Vagina (tissue), 2 donors: ENCODE measurements at regions not wholly inside any gene's neighbourhood (a gene's known extent, or its start where the extent isn't known, plus 50 kb on each side); places are given as distances from the start of the nearest gene placed in this dataset.

Experiments
- DNase-seq, 2 donors: peaks; one replicate each; pipeline ENCODE4 v3.0.0-alpha.2; 2017; ENCODE audit errors: extremely low spot score in 2 of 2
- H3K27ac ChIP-seq: fragments of 200-600 bp; sonication (generic); one replicate; pipeline ENCODE4 v1.5.1; 2019
- H3K27me3 ChIP-seq: fragments of 200-600 bp; sonication (generic); one replicate; pipeline ENCODE4 v1.5.1; 2019
- H3K36me3 ChIP-seq, 2 donors: fragments of 200-600 bp; sonication (generic); one replicate each; pipeline ENCODE4 v1.5.1; 2017 to 2019
- H3K4me1 ChIP-seq: fragments of 200-600 bp; sonication (generic); one replicate; pipeline ENCODE4 v1.5.1; 2019
- H3K4me3 ChIP-seq, 2 donors: fragments of 200-600 bp; sonication (generic); 1 replicate in 1 of 2; 2 replicates in 1 of 2; pipeline ENCODE4 v1.5.1; 2016 to 2019
- H3K9me3 ChIP-seq: fragments of 200-600 bp; sonication (generic); one replicate; pipeline ENCODE4 v1.5.1; 2019
- CTCF ChIP-seq, 3 experiments: fragments of 450-650 bp in 2 of 3; fragments of 200-600 bp in 1 of 3; sonication (generic) in 1 of 3; IDR thresholded peaks; one replicate each; pipeline ENCODE4 v1.5.1; 2017 to 2019; ENCODE audit warnings: antibody characterized with exemption in 3 of 3, mild to moderate bottlenecking in 2 of 3, moderate library complexity in 2 of 3
- POLR2A ChIP-seq, 2 donors: fragments of 450-650 bp; IDR thresholded peaks; one replicate each; pipeline ENCODE4 v1.6.1; 2017; ENCODE audit warnings: antibody characterized with exemption in 2 of 2, mild to moderate bottlenecking in 2 of 2, moderate library complexity in 2 of 2
- POLR2AphosphoS5 ChIP-seq, 2 donors: sonication (generic); formaldehyde crosslinking; IDR thresholded peaks; one replicate each; pipeline ENCODE4 v1.9.0; 2017; ENCODE audit warnings: antibody characterized with exemption in 2 of 2, mild to moderate bottlenecking in 2 of 2, low read depth in 1 of 2; ENCODE audit not compliant: insufficient read depth in 1 of 2
- intact Hi-C: fragments of 100-400 bp; cut with DNase I; formaldehyde crosslinking; loops from one replicate; pipeline ENCODE4 v1.15.1; 2023

- H3K9me3 ChIP-seq, result no peaks in the 10 kb centered on the region
- H3K27ac ChIP-seq, result no peak overlapping the region
- no peaks in the 10 kb centered on the region for H3K27me3 ChIP-seq
- DNase-seq, result no peak
- H3K36me3 ChIP-seq, result no peaks in the 10 kb centered on the region
- H3K4me1 ChIP-seq, result no peaks in the 10 kb centered on the region
- no peak overlapping the region for H3K4me3 ChIP-seq
- intact Hi-C loops, result no loop called here
- no peak for TF ChIP-seq POLR2AphosphoS5 (IDR thresholded peaks at IDR 0.05; ENCODE audit: insufficient read depth in 1 of 2, low read depth in 1 of 2)
- TF ChIP-seq POLR2A (IDR thresholded peaks at IDR 0.05), result no peak
- no peak for TF ChIP-seq CTCF (IDR thresholded peaks at IDR 0.05)
These were observed 279.9 kb downstream of the SLITRK6 start for GRCh38 chr13:85519363-85519762.

GRCh38 chr13:85512421-85512820, 286.8 kb downstream of the SLITRK6 start:
- Histone ChIP-seq H3K27me3 (no peaks in the 10 kb centered on the region), H3K36me3 (no peaks in the 10 kb centered on the region), H3K4me3 (no peak overlapping the region), H3K9me3 (no peaks in the 10 kb centered on the region), H3K27ac (no peak overlapping the region), H3K4me1 (no peaks in the 10 kb centered on the region)
- DNase-seq, result no peak
- no peak for TF ChIP-seq POLR2AphosphoS5 (IDR thresholded peaks at IDR 0.05; ENCODE audit: insufficient read depth in 1 of 2, low read depth in 1 of 2)
- TF ChIP-seq CTCF (IDR thresholded peaks at IDR 0.05), result no peak
- intact Hi-C loops, result no loop called here

- no peaks in the 10 kb centered on the region for H3K27me3 ChIP-seq
- no peak for DNase-seq
- no peak for TF ChIP-seq POLR2AphosphoS5 (IDR thresholded peaks at IDR 0.05; ENCODE audit: insufficient read depth in 1 of 2, low read depth in 1 of 2)
- H3K27ac ChIP-seq, result no peak overlapping the region
- H3K36me3 ChIP-seq, result no peaks in the 10 kb centered on the region
- intact Hi-C loops, result no loop called here
- no peaks in the 10 kb centered on the region for H3K9me3 ChIP-seq
- H3K4me1 ChIP-seq, result no peaks in the 10 kb centered on the region
- no peak overlapping the region for H3K4me3 ChIP-seq
These were observed 289.7 kb downstream of the SLITRK6 start for GRCh38 chr13:85509512-85509911.

- Histone ChIP-seq H3K27me3 (no peaks in the 10 kb centered on the region), H3K36me3 (no peaks in the 10 kb centered on the region), H3K27ac (no peak overlapping the region), H3K4me1 (no peaks in the 10 kb centered on the region), H3K9me3 (no peaks in the 10 kb centered on the region), H3K4me3 (no peak overlapping the region)
- DNase-seq, result no peak
- no peak for TF ChIP-seq CTCF (IDR thresholded peaks at IDR 0.05)
- no peak for TF ChIP-seq POLR2AphosphoS5 (IDR thresholded peaks at IDR 0.05; ENCODE audit: insufficient read depth in 1 of 2, low read depth in 1 of 2)
- TF ChIP-seq POLR2A (IDR thresholded peaks at IDR 0.05), result no peak
- intact Hi-C loops, result no loop called here
These were observed 290.4 kb downstream of the SLITRK6 start for GRCh38 chr13:85508683-85509329.

- no peak overlapping the region for H3K4me3 ChIP-seq
- intact Hi-C loops, result no loop called here
- no peaks in the 10 kb centered on the region for H3K27me3 ChIP-seq
- no peaks in the 10 kb centered on the region for H3K4me1 ChIP-seq
- H3K36me3 ChIP-seq, result no peaks in the 10 kb centered on the region
- H3K9me3 ChIP-seq, result no peaks in the 10 kb centered on the region
- no peak for TF ChIP-seq POLR2AphosphoS5 (IDR thresholded peaks at IDR 0.05; ENCODE audit: insufficient read depth in 1 of 2, low read depth in 1 of 2)
- no peak overlapping the region for H3K27ac ChIP-seq
- DNase-seq, result no peak
These were observed 295.4 kb downstream of the SLITRK6 start for GRCh38 chr13:85503797-85504196.

GRCh38 chr13:85501616-85502015, 297.6 kb downstream of the SLITRK6 start:
- no peak for DNase-seq
- H3K4me3 ChIP-seq, result no peak overlapping the region
- TF ChIP-seq POLR2AphosphoS5 (IDR thresholded peaks at IDR 0.05; ENCODE audit: insufficient read depth in 1 of 2, low read depth in 1 of 2) (no peak), CTCF (IDR thresholded peaks at IDR 0.05) (no peak)
- intact Hi-C loops, result no loop called here
- no peaks in the 10 kb centered on the region for H3K27me3 ChIP-seq
- no peaks in the 10 kb centered on the region for H3K4me1 ChIP-seq
- H3K36me3 ChIP-seq, result no peaks in the 10 kb centered on the region
- no peaks in the 10 kb centered on the region for H3K9me3 ChIP-seq
- H3K27ac ChIP-seq, result no peak overlapping the region
